Upper lobe of left lung (tissue), 6 donors: ENCODE measurements at regions not wholly inside any gene's neighbourhood (a gene's known extent, or its start where the extent isn't known, plus 50 kb on each side); places are given as distances from the start of the nearest gene placed in this dataset.
"Not testable (repeated sequence)": the region's sequence is repeated elsewhere in the genome, so short reads cannot be mapped to it uniquely, and the experiment has no call there.

ENCODE experiments used
- ATAC-seq, 2 donors: fragments of 200-7000 bp; cut with Tn5 transposase; one replicate each; pipeline ENCODE4 v1.9.1; 2022; ENCODE audit warnings: mild to moderate bottlenecking in 2 of 2, moderate library complexity in 2 of 2; ENCODE audit not compliant: low FRiP score in 2 of 2
- DNase-seq, 2 donors: peaks; one replicate each; pipeline ENCODE4 v3.0.0-alpha.2; 2019 to 2020
- H3K27ac ChIP-seq, 4 donors: fragments of 200-600 bp; sonication (generic); one replicate each; pipeline ENCODE4 v1.5.1; 2016 to 2019
- H3K27me3 ChIP-seq, 4 donors: fragments of 200-600 bp; sonication (generic); one replicate each; pipeline ENCODE4 v1.5.1; 2017 to 2019
- H3K36me3 ChIP-seq, 4 donors: fragments of 200-600 bp; sonication (generic); one replicate each; pipeline ENCODE4 v1.5.1; 2016 to 2019
- H3K4me1 ChIP-seq, 4 donors: fragments of 200-600 bp; sonication (generic); one replicate each; pipeline ENCODE4 v1.5.1; 2018 to 2019
- H3K4me3 ChIP-seq, 4 donors: fragments of 200-600 bp; sonication (generic); one replicate each; pipeline ENCODE4 v1.5.1; 2017 to 2019; ENCODE audit warnings: mild to moderate bottlenecking in 2 of 4, moderate library complexity in 1 of 4
- H3K9me3 ChIP-seq, 4 donors: fragments of 200-600 bp; sonication (generic); one replicate each; pipeline ENCODE4 v1.5.1; 2018 to 2019
- EP300 ChIP-seq, 4 donors: sonication (generic); formaldehyde crosslinking; IDR thresholded peaks; one replicate each; pipeline ENCODE4 v1.5.1; 2017; ENCODE audit warnings: antibody characterized with exemption in 4 of 4, control low read depth in 2 of 4
- POLR2A ChIP-seq, 4 donors: fragments of 450-650 bp; IDR thresholded peaks; one replicate each; pipeline ENCODE4 v1.5.1; 2016 to 2017; ENCODE audit warnings: antibody characterized with exemption in 4 of 4, mild to moderate bottlenecking in 2 of 4
- POLR2AphosphoS5 ChIP-seq, 2 donors: sonication (generic); formaldehyde crosslinking; IDR thresholded peaks; one replicate each; pipeline ENCODE4 v1.5.1; 2017; ENCODE audit warnings: antibody characterized with exemption in 2 of 2
- WGBS, 2 donors: methylation state at CpG; one replicate each; pipeline ENCODE4 v1.1.5; 2017 to 2018; 5-methylcytosine and 5-hydroxymethylcytosine counted together
- TF ChIP-seq, protein P1 (sequence below), 6 experiments: fragments of 450-650 bp in 4 of 6; fragments of 200-600 bp in 2 of 6; sonication (generic) in 2 of 6; IDR thresholded peaks; one replicate each; pipeline ENCODE4 v1.5.1; 2016 to 2019; ENCODE audit warnings: antibody characterized with exemption in 6 of 6
- donor health status: DM: no; HTN: no; CAD: no; lungs with moderate emphysema.
- donor health status: DM: no; HTN: yes; CAD: no; lungs with severe emphysema.

DNA sequence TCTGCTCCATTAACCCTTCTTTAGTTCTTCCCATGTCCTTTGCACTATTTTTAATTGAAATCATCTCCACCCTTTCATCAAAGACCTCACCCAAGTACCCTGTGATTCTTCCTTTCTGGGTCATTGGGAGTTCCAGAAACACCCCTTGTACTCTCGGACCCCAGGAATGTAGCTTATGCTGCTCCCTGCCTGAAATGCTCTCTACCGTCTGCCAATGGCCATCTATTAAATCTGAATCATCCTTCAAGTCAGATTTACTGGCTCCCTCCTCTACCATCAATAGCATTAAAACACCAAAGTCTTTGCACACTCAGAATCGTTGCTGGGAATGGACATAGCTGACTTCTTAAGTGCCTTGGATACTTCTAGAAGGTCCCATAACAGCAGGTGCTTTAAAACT is 73.2 kb upstream of the GADD45A start:
- TF ChIP-seq POLR2A (IDR thresholded peaks at IDR 0.05) (no peak), POLR2AphosphoS5 (IDR thresholded peaks at IDR 0.05) (no peak), EP300 (IDR thresholded peaks at IDR 0.05) (no peak)
- TF ChIP-seq, protein P1, sequence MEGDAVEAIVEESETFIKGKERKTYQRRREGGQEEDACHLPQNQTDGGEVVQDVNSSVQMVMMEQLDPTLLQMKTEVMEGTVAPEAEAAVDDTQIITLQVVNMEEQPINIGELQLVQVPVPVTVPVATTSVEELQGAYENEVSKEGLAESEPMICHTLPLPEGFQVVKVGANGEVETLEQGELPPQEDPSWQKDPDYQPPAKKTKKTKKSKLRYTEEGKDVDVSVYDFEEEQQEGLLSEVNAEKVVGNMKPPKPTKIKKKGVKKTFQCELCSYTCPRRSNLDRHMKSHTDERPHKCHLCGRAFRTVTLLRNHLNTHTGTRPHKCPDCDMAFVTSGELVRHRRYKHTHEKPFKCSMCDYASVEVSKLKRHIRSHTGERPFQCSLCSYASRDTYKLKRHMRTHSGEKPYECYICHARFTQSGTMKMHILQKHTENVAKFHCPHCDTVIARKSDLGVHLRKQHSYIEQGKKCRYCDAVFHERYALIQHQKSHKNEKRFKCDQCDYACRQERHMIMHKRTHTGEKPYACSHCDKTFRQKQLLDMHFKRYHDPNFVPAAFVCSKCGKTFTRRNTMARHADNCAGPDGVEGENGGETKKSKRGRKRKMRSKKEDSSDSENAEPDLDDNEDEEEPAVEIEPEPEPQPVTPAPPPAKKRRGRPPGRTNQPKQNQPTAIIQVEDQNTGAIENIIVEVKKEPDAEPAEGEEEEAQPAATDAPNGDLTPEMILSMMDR (IDR thresholded peaks at IDR 0.05): no peak
- Histone ChIP-seq H3K27ac (no peak overlapping the region), H3K4me1 (peaks cover 0 to 11% (median 5%) of the 10 kb centered on the region in 4 donors), H3K4me3 (no peak overlapping the region), H3K9me3 (no peaks in the 10 kb centered on the region), H3K27me3 (no peaks in the 10 kb centered on the region), H3K36me3 (no peaks in the 10 kb centered on the region)
- ATAC-seq (no peak), DNase-seq (no peak)
- WGBS, 2 donors: 77 to 78% methylated on average over 3 of the region's 3 CpGs

DNA sequence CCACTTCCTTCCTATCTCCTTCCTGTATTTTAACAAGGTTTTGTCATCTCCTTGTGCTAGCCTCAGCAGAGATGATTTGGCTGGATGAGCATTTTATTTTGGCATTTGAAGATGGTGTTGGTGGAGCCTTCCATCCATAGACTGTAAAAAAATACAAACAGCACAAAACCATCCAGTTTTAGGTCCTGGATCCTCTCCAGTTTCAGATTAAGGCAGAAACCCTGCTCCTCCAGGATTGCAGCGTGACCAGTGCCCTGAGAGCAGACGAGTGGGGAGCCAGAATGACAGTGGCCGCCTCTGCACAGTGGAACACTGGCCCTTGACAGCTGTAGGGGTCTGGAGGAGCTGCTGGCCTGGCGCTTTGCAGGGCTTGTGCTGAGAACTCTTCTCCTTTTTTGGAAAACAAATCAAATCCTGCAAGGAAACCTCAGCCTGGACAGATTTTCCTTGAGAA is 72.2 kb upstream of the GADD45A start:
- no peaks in the 10 kb centered on the region for H3K27me3 ChIP-seq
- peaks cover 0 to 11% (median 5%) of the 10 kb centered on the region in 4 donors for H3K4me1 ChIP-seq
- no peak for TF ChIP-seq POLR2AphosphoS5 (IDR thresholded peaks at IDR 0.05)
- DNase-seq (no peak), ATAC-seq (no peak)
- H3K36me3 ChIP-seq: no peaks in the 10 kb centered on the region
- H3K4me3 ChIP-seq: no peak overlapping the region
- no peaks in the 10 kb centered on the region for H3K9me3 ChIP-seq
- H3K27ac ChIP-seq: peak overlapping the region in 1 of 4 donors; percentile 36
- WGBS, 2 donors: 42 to 63% methylated on average over 3 to 4 of the region's 4 CpGs

DNA sequence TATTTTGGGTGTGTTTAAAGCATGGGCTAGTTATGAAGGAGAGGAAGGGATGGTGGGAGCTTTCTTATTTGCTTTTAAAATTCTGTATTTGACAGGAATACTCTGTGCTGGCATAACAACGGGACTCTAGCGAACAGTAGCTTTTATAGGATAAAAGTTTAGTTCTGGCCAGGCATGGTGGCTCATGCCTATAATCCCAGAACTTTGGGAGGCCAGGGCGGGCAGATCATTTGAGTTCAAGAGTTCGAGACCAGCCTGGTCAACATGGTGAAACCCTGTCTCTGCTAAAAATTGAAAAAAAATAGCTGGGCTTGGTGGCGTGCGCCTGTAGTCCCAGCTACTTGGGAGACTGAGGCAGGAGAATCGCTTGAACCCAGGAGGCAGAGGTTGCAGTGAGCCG is 71.5 kb upstream of the GADD45A start:
- not testable (repeated sequence) for ATAC-seq, DNase-seq
- peaks cover 0 to 14% (median 7%) of the 10 kb centered on the region in 4 donors for H3K4me1 ChIP-seq

DNA sequence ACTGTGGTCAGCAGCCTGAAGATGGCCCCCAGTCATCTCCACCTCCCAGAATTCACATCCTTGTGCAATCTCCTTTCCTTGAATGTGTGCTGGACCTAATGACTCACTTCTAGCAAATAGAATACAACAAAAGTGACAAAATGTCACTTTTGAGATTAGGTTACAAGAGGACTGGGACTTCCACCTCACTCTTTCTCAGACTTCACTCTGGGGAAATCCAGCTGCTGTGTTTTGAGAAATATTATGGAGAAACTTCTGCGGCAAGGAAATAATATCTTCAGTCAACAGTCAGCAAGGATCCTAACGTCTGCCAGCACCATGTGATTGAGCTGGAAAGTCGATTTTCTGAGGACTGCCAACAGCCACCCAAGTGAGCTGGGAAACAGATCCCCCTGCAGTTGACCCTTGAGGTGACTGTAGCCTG is 70.5 kb upstream of the GADD45A start:
- no peak for TF ChIP-seq EP300 (IDR thresholded peaks at IDR 0.05)
- peak in 1 of 2 donors; percentile 45 for TF ChIP-seq POLR2AphosphoS5 (IDR thresholded peaks at IDR 0.05)
- TF ChIP-seq, protein P1 (IDR thresholded peaks at IDR 0.05): no peak
- ATAC-seq (no peak), DNase-seq (no peak)
- H3K4me3 ChIP-seq: no peak overlapping the region
- WGBS, 2 donors: 48 to 67% methylated on average over 3 of the region's 3 CpGs
- H3K36me3 ChIP-seq: no peaks in the 10 kb centered on the region
- peaks cover 0 to 15% (median 7%) of the 10 kb centered on the region in 4 donors for H3K4me1 ChIP-seq
- peak overlapping the region in 1 of 4 donors; percentile 56 for H3K27ac ChIP-seq
- no peaks in the 10 kb centered on the region for H3K27me3 ChIP-seq
- H3K9me3 ChIP-seq: no peaks in the 10 kb centered on the region

More for the DNA sequence above, 71.5 kb upstream of the GADD45A start:
- 90 to 94% methylated on average over 8 of the region's 8 CpGs for WGBS, 2 donors
- not testable (repeated sequence) for H3K4me3 ChIP-seq, H3K36me3 ChIP-seq, H3K27me3 ChIP-seq, H3K9me3 ChIP-seq
- H3K27ac ChIP-seq: peak overlapping the region in 1 of 4 donors; percentile 36

DNA sequence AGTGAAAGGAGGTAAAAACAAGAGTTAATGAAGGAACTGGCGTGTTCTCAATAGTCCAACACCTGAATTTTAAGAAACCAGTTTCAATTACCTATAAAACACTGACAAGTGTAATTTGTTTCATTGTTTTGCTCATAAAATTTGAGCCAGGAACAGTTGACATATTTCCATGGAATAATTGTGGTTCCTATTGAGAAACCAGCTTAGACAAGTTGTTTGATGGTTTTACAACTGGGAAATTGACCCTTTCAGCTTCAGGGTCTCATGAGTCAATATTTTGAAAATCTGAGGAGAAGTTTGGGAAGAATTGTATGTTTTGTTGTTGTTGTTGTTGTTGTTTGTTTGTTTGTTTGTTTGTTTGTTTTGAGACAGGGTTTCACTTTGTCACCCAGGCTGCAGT is 69.1 kb upstream of the GADD45A start:
- Histone ChIP-seq H3K27ac (no peak overlapping the region), H3K9me3 (no peaks in the 10 kb centered on the region), H3K4me3 (no peak overlapping the region), H3K36me3 (no peaks in the 10 kb centered on the region), H3K4me1 (peaks cover 0 to 15% (median 7%) of the 10 kb centered on the region in 4 donors), H3K27me3 (no peaks in the 10 kb centered on the region)
- no peak for DNase-seq
- ATAC-seq: no peak
- TF ChIP-seq POLR2A (IDR thresholded peaks at IDR 0.05): no peak
- TF ChIP-seq, protein P1 (IDR thresholded peaks at IDR 0.05): no peak
- TF ChIP-seq POLR2AphosphoS5 (IDR thresholded peaks at IDR 0.05): no peak
- TF ChIP-seq EP300 (IDR thresholded peaks at IDR 0.05): no peak
- 94 to 95% methylated on average over 1 of the region's 1 CpG for WGBS, 2 donors

DNA sequence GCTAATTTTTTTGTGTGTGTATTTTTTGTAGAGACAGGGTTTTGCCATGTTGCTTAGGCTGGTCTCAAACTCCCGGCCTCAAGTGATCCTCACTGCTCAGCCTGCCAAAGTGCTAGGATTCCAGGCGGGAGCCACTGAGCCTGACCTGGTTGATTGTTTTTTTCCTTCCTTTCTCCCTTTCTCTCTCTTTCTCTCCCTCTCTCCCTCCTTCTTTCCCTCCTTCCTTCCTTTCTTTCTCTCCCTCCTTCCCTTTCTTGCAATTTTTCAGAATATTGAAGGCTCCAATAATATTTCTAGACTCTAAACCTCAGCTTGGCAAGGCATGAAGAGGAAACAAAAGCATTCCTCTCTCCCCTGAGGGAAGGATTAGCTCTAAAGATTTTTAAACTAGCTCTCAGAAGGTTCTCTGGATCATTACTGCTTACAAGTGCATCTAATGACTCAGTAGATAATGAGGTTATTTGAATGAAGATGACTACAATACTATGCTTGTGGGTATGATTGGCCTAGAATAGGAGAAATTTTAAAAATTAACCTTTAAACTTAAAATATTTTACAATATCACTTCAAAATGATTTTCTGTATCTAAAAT is 68.5 kb upstream of the GADD45A start:
- H3K4me3 ChIP-seq: no peak overlapping the region
- ATAC-seq: no peak
- no peak overlapping the region for H3K27ac ChIP-seq
- no peak for DNase-seq
- TF ChIP-seq POLR2AphosphoS5 (IDR thresholded peaks at IDR 0.05): no peak
- TF ChIP-seq, protein P1 (IDR thresholded peaks at IDR 0.05): no peak
- TF ChIP-seq EP300 (IDR thresholded peaks at IDR 0.05): no peak
- TF ChIP-seq POLR2A (IDR thresholded peaks at IDR 0.05): no peak
- H3K27me3 ChIP-seq: no peaks in the 10 kb centered on the region
- no peaks in the 10 kb centered on the region for H3K36me3 ChIP-seq
- 96 to 97% methylated on average over 2 of the region's 2 CpGs for WGBS, 2 donors
- H3K9me3 ChIP-seq: no peaks in the 10 kb centered on the region
- peaks cover 0 to 15% (median 7%) of the 10 kb centered on the region in 4 donors for H3K4me1 ChIP-seq
